Putamen (tissue), 1 donor: ENCODE measurements at regions not wholly inside any gene's neighbourhood (a gene's known extent, or its start where the extent isn't known, plus 50 kb on each side); places are given as distances from the start of the nearest gene placed in this dataset.

Source experiments
- DNase-seq: peaks from one replicate; pipeline ENCODE4 v3.0.0-alpha.2; 2016; ENCODE audit warnings: low spot score

- no peak for DNase-seq
Observed at GRCh38 chr11:116255321-116255953, 517.4 kb downstream of the BUD13 start.

GRCh38 chr11:116250155-116250554, 522.6 kb downstream of the BUD13 start:
- DNase-seq, result no peak

- no peak for DNase-seq
Observed at GRCh38 chr11:116249561-116249960, 523.2 kb downstream of the BUD13 start.

- no peak for DNase-seq
Observed at GRCh38 chr11:116244889-116245288, 527.9 kb downstream of the BUD13 start.

- no peak for DNase-seq
Observed at GRCh38 chr11:116244439-116244838, 528.3 kb downstream of the BUD13 start.

GRCh38 chr11:116243991-116244390, 528.8 kb downstream of the BUD13 start:
- no peak for DNase-seq

- DNase-seq, result no peak
Observed at GRCh38 chr11:116242006-116242405, 530.8 kb downstream of the BUD13 start.

- DNase-seq, result no peak
Observed at GRCh38 chr11:116240710-116241109, 532.1 kb downstream of the BUD13 start.

- no peak for DNase-seq
Observed at GRCh38 chr11:116239247-116239646, 533.5 kb downstream of the BUD13 start.

- no peak for DNase-seq
Observed at GRCh38 chr11:116234989-116235568, 537.7 kb downstream of the BUD13 start.

GRCh38 chr11:116233561-116233960, 539.2 kb downstream of the BUD13 start:
- no peak for DNase-seq

- no peak for DNase-seq
Observed at GRCh38 chr11:116232364-116232828, 540.4 kb downstream of the BUD13 start.

- no peak for DNase-seq
Observed at GRCh38 chr11:116231543-116231942, 541.2 kb downstream of the BUD13 start.

- DNase-seq, result no peak
Observed at GRCh38 chr11:116230438-116230837, 542.3 kb downstream of the BUD13 start.

- DNase-seq, result peak; percentile 58
Observed at GRCh38 chr11:116229236-116229970, 543.4 kb downstream of the BUD13 start.

- no peak for DNase-seq
Observed at GRCh38 chr11:116226731-116227130, 546.1 kb downstream of the BUD13 start.

GRCh38 chr11:116225784-116226585, 546.8 kb downstream of the BUD13 start:
- no peak for DNase-seq

- peak; percentile 79 for DNase-seq
Observed at GRCh38 chr11:116225236-116225635, 547.6 kb downstream of the BUD13 start.

- DNase-seq, result peak; percentile 34
Observed at GRCh38 chr11:116224889-116225200, 547.9 kb downstream of the BUD13 start.

GRCh38 chr11:116224154-116224888, 548.5 kb downstream of the BUD13 start:
- DNase-seq, result peak; percentile 45

- DNase-seq, result no peak
Observed at GRCh38 chr11:116221351-116221750, 551.4 kb downstream of the BUD13 start.

GRCh38 chr11:116219171-116219635, 553.6 kb downstream of the BUD13 start:
- DNase-seq, result no peak
